ENCODE measurements at regions not wholly inside any gene's neighbourhood (a gene's known extent, or its start where the extent isn't known, plus 50 kb on each side); places are given as distances from the start of the nearest gene placed in this dataset.

- H3K4me1 Mint-ChIP-seq, result no peaks in the 10 kb centered on the region
- no peak overlapping the region for H3K4me2 ChIP-seq (replicated peaks; ENCODE audit: low read depth, low read length, poor library complexity, severe bottlenecking)
- H3K4me3 ChIP-seq (ENCODE audit: control extremely low read depth in 1 of 5, extremely low read depth in 1 of 5, insufficient read depth in 1 of 5, low read depth in 2 of 5, low read length in 4 of 5), result no peak overlapping the region
- H3K27ac ChIP-seq (ENCODE audit: low read length in 2 of 2), result no peak overlapping the region
- H3K36me3 ChIP-seq (replicated peaks in 1 of 2; ENCODE audit: control extremely low read depth in 1 of 2, control insufficient read depth in 1 of 2, extremely low read depth in 1 of 2, insufficient read depth in 2 of 2, low read length in 1 of 2), result no peaks in the 10 kb centered on the region
- H3K9me3 Mint-ChIP-seq (ENCODE audit: insufficient read depth), result no peaks in the 10 kb centered on the region
- peaks cover 0 to 9% (median 3%) of the 10 kb centered on the region in 3 donors for H3K9me3 ChIP-seq (ENCODE audit: control extremely low read depth in 1 of 3, control insufficient read depth in 2 of 3, insufficient read depth in 1 of 3, low read length in 2 of 3)
- ChIA-PET CTCF (interaction anchor here (1.3 to 1.7 kb wide), 2 partner anchors 24 to 136 kb away, joined by 4 to 6 read pairs; no protein-coding TSS in a partner anchor), POLR2A (no interaction called here)
- no peaks in the 10 kb centered on the region for H3K79me2 ChIP-seq (ENCODE audit: control insufficient read depth, insufficient read depth, low read length)
- intact Hi-C loops (cut with micrococcal nuclease), result no loop called here
- TF ChIP-seq EZH2 (IDR thresholded peaks at IDR 0.05; ENCODE audit: borderline replicate concordance, insufficient read depth, low read depth, low read length, poor library complexity, severe bottlenecking) (no peak), CTCF (IDR thresholded peaks at IDR 0.05) (no peak)
- no peak overlapping the region for H3K9ac ChIP-seq (ENCODE audit: low read length)
- H4K20me1 ChIP-seq (ENCODE audit: control insufficient read depth, insufficient read depth, low read length, poor library complexity, severe bottlenecking), result no peaks in the 10 kb centered on the region
- DNase-seq, result no peak
- no peak overlapping the region for H2AFZ ChIP-seq (ENCODE audit: insufficient read depth, low read depth, low read length, poor library complexity, severe bottlenecking)
- peaks cover 25% of the 10 kb centered on the region for H3K27me3 Mint-ChIP-seq
- no peak overlapping the region for H3K27ac Mint-ChIP-seq
- ATAC-seq (ENCODE audit: low read depth), result no peak
- H3K27me3 ChIP-seq (replicated peaks in 1 of 4; ENCODE audit: control extremely low read depth in 1 of 4, control insufficient read depth in 3 of 4, insufficient read depth in 4 of 4, low read length in 3 of 4), result peaks cover 0 to 6% (median 0%) of the 10 kb centered on the region in 4 experiments
- no peak overlapping the region for H3K4me3 Mint-ChIP-seq
- H3K4me1 ChIP-seq (ENCODE audit: control insufficient read depth in 2 of 2, insufficient read depth in 2 of 2, low read length in 2 of 2), result no peaks in the 10 kb centered on the region
Measured at GRCh38 chr2:74739129-74739528, 85.1 kb downstream of the SEMA4F start.

GRCh38 chr2:74739733-74740241, 85.7 kb downstream of the SEMA4F start:
- Mint-ChIP-seq H3K9me3 (ENCODE audit: insufficient read depth) (no peaks in the 10 kb centered on the region), H3K4me3 (no peak overlapping the region), H3K27me3 (peaks cover 19% of the 10 kb centered on the region), H3K27ac (no peak overlapping the region), H3K4me1 (no peaks in the 10 kb centered on the region)
- H3K27ac ChIP-seq (ENCODE audit: low read length in 2 of 2), result no peak overlapping the region
- intact Hi-C loops (cut with micrococcal nuclease), result no loop called here
- H4K20me1 ChIP-seq (ENCODE audit: control insufficient read depth, insufficient read depth, low read length, poor library complexity, severe bottlenecking), result no peaks in the 10 kb centered on the region
- CTCF ChIA-PET, result interaction anchor here (1.0 to 1.7 kb wide), 4 partner anchors 8 to 137 kb away, joined by 3 to 6 read pairs (median 4); no protein-coding TSS in a partner anchor
- POLR2A ChIA-PET, result no interaction called here
- DNase-seq, result no peak
- H2AFZ ChIP-seq (ENCODE audit: insufficient read depth, low read depth, low read length, poor library complexity, severe bottlenecking), result no peak overlapping the region
- peaks cover 0 to 6% (median 0%) of the 10 kb centered on the region in 4 experiments for H3K27me3 ChIP-seq (replicated peaks in 1 of 4; ENCODE audit: control extremely low read depth in 1 of 4, control insufficient read depth in 3 of 4, insufficient read depth in 4 of 4, low read length in 3 of 4)
- no peaks in the 10 kb centered on the region for H3K4me1 ChIP-seq (ENCODE audit: control insufficient read depth in 2 of 2, insufficient read depth in 2 of 2, low read length in 2 of 2)
- no peak overlapping the region for H3K4me3 ChIP-seq (ENCODE audit: control extremely low read depth in 1 of 5, extremely low read depth in 1 of 5, insufficient read depth in 1 of 5, low read depth in 2 of 5, low read length in 4 of 5)
- peaks cover 0 to 9% (median 3%) of the 10 kb centered on the region in 3 donors for H3K9me3 ChIP-seq (ENCODE audit: control extremely low read depth in 1 of 3, control insufficient read depth in 2 of 3, insufficient read depth in 1 of 3, low read length in 2 of 3)
- 94% methylated on average over 4 of the region's 4 CpGs for WGBS (ENCODE audit: insufficient coverage)
- ATAC-seq (ENCODE audit: low read depth), result no peak
- H3K79me2 ChIP-seq (ENCODE audit: control insufficient read depth, insufficient read depth, low read length), result no peaks in the 10 kb centered on the region
- no peak overlapping the region for H3K9ac ChIP-seq (ENCODE audit: low read length)
- no peaks in the 10 kb centered on the region for H3K36me3 ChIP-seq (replicated peaks in 1 of 2; ENCODE audit: control extremely low read depth in 1 of 2, control insufficient read depth in 1 of 2, extremely low read depth in 1 of 2, insufficient read depth in 2 of 2, low read length in 1 of 2)
- TF ChIP-seq EZH2 (IDR thresholded peaks at IDR 0.05; ENCODE audit: borderline replicate concordance, insufficient read depth, low read depth, low read length, poor library complexity, severe bottlenecking) (no peak), CTCF (IDR thresholded peaks at IDR 0.05) (no peak)
- no peak overlapping the region for H3K4me2 ChIP-seq (replicated peaks; ENCODE audit: low read depth, low read length, poor library complexity, severe bottlenecking)
